ENCODE measurements at regions not wholly inside any gene's neighbourhood (a gene's known extent, or its start where the extent isn't known, plus 50 kb on each side); places are given as distances from the start of the nearest gene placed in this dataset.

GRCh38 chr5:67989456-67989855 is 226.1 kb upstream of the PIK3R1 start:
- TF ChIP-seq CTCF (IDR thresholded peaks at IDR 0.05) (no peak), POLR2A (IDR thresholded peaks at IDR 0.05; ENCODE audit: low read length) (no peak), MAZ (IDR thresholded peaks at IDR 0.05; ENCODE audit: borderline replicate concordance, low read depth, low read length) (no peak), TP53 (CRISPR knock-in tag; IDR thresholded peaks at IDR 0.05) (no peak), KDM5A (IDR thresholded peaks at IDR 0.05) (no peak), EP300 (IDR thresholded peaks at IDR 0.05) (no peak), NFE2L2 (conservative IDR thresholded peaks at IDR 0.05; ENCODE audit: low read length) (no peak), JUN (IDR thresholded peaks at IDR 0.05) (no peak), CHD2 (IDR thresholded peaks at IDR 0.05; ENCODE audit: low read length, partially characterized antibody) (no peak), MAX (IDR thresholded peaks at IDR 0.05) (no peak), HOXA7 (CRISPR knock-in tag; IDR thresholded peaks at IDR 0.05) (no peak), CHD4 (IDR thresholded peaks at IDR 0.05; ENCODE audit: borderline replicate concordance) (no peak)
- TF ChIP-seq, protein P1, sequence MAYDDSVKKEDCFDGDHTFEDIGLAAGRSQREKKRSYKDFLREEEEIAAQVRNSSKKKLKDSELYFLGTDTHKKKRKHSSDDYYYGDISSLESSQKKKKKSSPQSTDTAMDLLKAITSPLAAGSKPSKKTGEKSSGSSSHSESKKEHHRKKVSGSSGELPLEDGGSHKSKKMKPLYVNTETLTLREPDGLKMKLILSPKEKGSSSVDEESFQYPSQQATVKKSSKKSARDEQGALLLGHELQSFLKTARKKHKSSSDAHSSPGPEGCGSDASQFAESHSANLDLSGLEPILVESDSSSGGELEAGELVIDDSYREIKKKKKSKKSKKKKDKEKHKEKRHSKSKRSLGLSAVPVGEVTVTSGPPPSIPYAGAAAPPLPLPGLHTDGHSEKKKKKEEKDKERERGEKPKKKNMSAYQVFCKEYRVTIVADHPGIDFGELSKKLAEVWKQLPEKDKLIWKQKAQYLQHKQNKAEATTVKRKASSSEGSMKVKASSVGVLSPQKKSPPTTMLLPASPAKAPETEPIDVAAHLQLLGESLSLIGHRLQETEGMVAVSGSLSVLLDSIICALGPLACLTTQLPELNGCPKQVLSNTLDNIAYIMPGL (CRISPR knock-in tag; IDR thresholded peaks at IDR 0.05; ENCODE audit: borderline replicate concordance), result no peak
